ENCODE measurements at regions not wholly inside any gene's neighbourhood (a gene's known extent, or its start where the extent isn't known, plus 50 kb on each side); places are given as distances from the start of the nearest gene placed in this dataset.

- Mint-ChIP-seq H3K4me3 (no peak overlapping the region), H3K9me3 (peaks cover 8% of the 10 kb centered on the region; the same call in 1 of the 2 replicates), H3K4me1 (ENCODE audit: low read depth) (no peaks in the 10 kb centered on the region), H3K27ac (no peak overlapping the region), H3K36me3 (ENCODE audit: low read depth) (peaks cover 5% of the 10 kb centered on the region; the same call in 1 of the 2 replicates), H3K27me3 (ENCODE audit: insufficient read depth) (peaks cover 21% of the 10 kb centered on the region)
- no peak for TF ChIP-seq CTCF (IDR thresholded peaks at IDR 0.05)
- no peak for DNase-seq
These were observed 94.5 kb upstream of the MRI1 start for GRCh38 chr19:13669780-13670355.

- Mint-ChIP-seq H3K4me1 (ENCODE audit: low read depth) (no peaks in the 10 kb centered on the region), H3K4me3 (no peak overlapping the region), H3K9me3 (peaks cover 8% of the 10 kb centered on the region; the same call in 1 of the 2 replicates), H3K27ac (no peak overlapping the region), H3K36me3 (ENCODE audit: low read depth) (peaks cover 5% of the 10 kb centered on the region; the same call in 1 of the 2 replicates), H3K27me3 (ENCODE audit: insufficient read depth) (peaks cover 22% of the 10 kb centered on the region)
- no peak for DNase-seq
- no peak for TF ChIP-seq CTCF (IDR thresholded peaks at IDR 0.05)
These were observed 95.4 kb upstream of the MRI1 start for GRCh38 chr19:13668964-13669363.

- no peak overlapping the region for H3K4me3 Mint-ChIP-seq
- no peaks in the 10 kb centered on the region for H3K9me3 Mint-ChIP-seq
- peaks cover 25% of the 10 kb centered on the region for H3K27me3 Mint-ChIP-seq (ENCODE audit: insufficient read depth)
- TF ChIP-seq CTCF (IDR thresholded peaks at IDR 0.05): no peak
- no peak overlapping the region for H3K27ac Mint-ChIP-seq
- no peaks in the 10 kb centered on the region for H3K36me3 Mint-ChIP-seq (ENCODE audit: low read depth)
- DNase-seq: no peak
- no peaks in the 10 kb centered on the region for H3K4me1 Mint-ChIP-seq (ENCODE audit: low read depth)
These were observed 98.2 kb upstream of the MRI1 start for GRCh38 chr19:13666165-13666564.

- no peak for DNase-seq
- no peaks in the 10 kb centered on the region for H3K36me3 Mint-ChIP-seq (ENCODE audit: low read depth)
- H3K27me3 Mint-ChIP-seq (ENCODE audit: insufficient read depth): peaks cover 21% of the 10 kb centered on the region
- H3K9me3 Mint-ChIP-seq: no peaks in the 10 kb centered on the region
- no peak overlapping the region for H3K27ac Mint-ChIP-seq
- TF ChIP-seq CTCF (IDR thresholded peaks at IDR 0.05): no peak
- no peak overlapping the region for H3K4me3 Mint-ChIP-seq
- no peaks in the 10 kb centered on the region for H3K4me1 Mint-ChIP-seq (ENCODE audit: low read depth)
These were observed 99.0 kb upstream of the MRI1 start for GRCh38 chr19:13665125-13665905.

GRCh38 chr19:13652810-13653590 lies 111.3 kb upstream of the MRI1 start:
- Mint-ChIP-seq H3K27me3 (ENCODE audit: insufficient read depth) (no peaks in the 10 kb centered on the region; the same call in 1 of the 2 replicates), H3K36me3 (ENCODE audit: low read depth) (no peaks in the 10 kb centered on the region), H3K9me3 (peaks cover 8% of the 10 kb centered on the region; the same call in 1 of the 2 replicates), H3K4me3 (no peak overlapping the region), H3K27ac (no peak overlapping the region), H3K4me1 (ENCODE audit: low read depth) (peaks cover 6% of the 10 kb centered on the region; the same call in 1 of the 2 replicates)
- no peak for TF ChIP-seq CTCF (IDR thresholded peaks at IDR 0.05)
- no peak for DNase-seq

Measured in HFFc6 (cell line).